ENCODE measurements at regions not wholly inside any gene's neighbourhood (a gene's known extent, or its start where the extent isn't known, plus 50 kb on each side); places are given as distances from the start of the nearest gene placed in this dataset.

- H2AK5ac ChIP-seq (ENCODE audit: low read depth, low read length): no peak overlapping the region
- H3K9ac ChIP-seq (replicated peaks in 1 of 4; ENCODE audit: extremely low read depth in 1 of 4, low read depth in 3 of 4, low read length in 3 of 4): no peak overlapping the region
- no peaks in the 10 kb centered on the region for H3K79me2 ChIP-seq (ENCODE audit: control insufficient read depth in 1 of 2, insufficient read depth in 2 of 2, low read length in 2 of 2)
- no peak overlapping the region for H3K18ac ChIP-seq (ENCODE audit: extremely low read depth, low read length)
- H2BK5ac ChIP-seq (ENCODE audit: low read depth, low read length): no peak overlapping the region
- no peak overlapping the region for H4K91ac ChIP-seq (replicated peaks; ENCODE audit: insufficient read length, low read length)
- H3K27me3 ChIP-seq (replicated peaks in 1 of 4; ENCODE audit: control insufficient read depth in 3 of 4, extremely low read depth in 1 of 4, insufficient read depth in 3 of 4, low read length in 3 of 4): no peaks in the 10 kb centered on the region
- H3K4me2 ChIP-seq (ENCODE audit: insufficient read depth in 1 of 2, low read depth in 2 of 2, low read length in 2 of 2): no peak overlapping the region
- POLR2A ChIA-PET (ENCODE audit: partially characterized antibody): no interaction called here
- WGBS, 2 experiments (ENCODE audit: extremely low coverage in 1 of 2, insufficient coverage in 1 of 2, insufficient read length in 1 of 2, insufficient replicate concordance in 2 of 2, low coverage in 1 of 2, low lambda C conversion rate in 2 of 2, missing lambda C conversion rate in 1 of 2): 82% methylated on average over 1 of the region's 1 CpG; no CpG with 5 or more reads in 1 of the 2 experiments
- no peak for DNase-seq (ENCODE audit: low read depth in 1 of 2, low spot score in 2 of 2)
- H3K4me3 ChIP-seq (ENCODE audit: extremely low read depth in 1 of 4, insufficient read depth in 2 of 4, low read depth in 3 of 4, low read length in 4 of 4): no peak overlapping the region
- H4K5ac ChIP-seq (ENCODE audit: insufficient read length, low read depth, low read length): no peak overlapping the region
- no peaks in the 10 kb centered on the region for H3K36me3 ChIP-seq (ENCODE audit: control insufficient read depth in 2 of 4, insufficient read depth in 4 of 4, low read length in 3 of 4)
- no peaks in the 10 kb centered on the region for H3K79me1 ChIP-seq (ENCODE audit: low read depth, low read length)
- no peaks in the 10 kb centered on the region for H3K9me3 ChIP-seq (ENCODE audit: insufficient read depth in 2 of 2, low read depth in 1 of 2, low read length in 1 of 2)
- H2BK15ac ChIP-seq (ENCODE audit: low read length): no peak overlapping the region
- CTCF ChIA-PET (ENCODE audit: partially characterized antibody): no interaction called here
- no peak overlapping the region for H2BK120ac ChIP-seq (replicated peaks; ENCODE audit: low read depth, low read length)
- no peak overlapping the region for H3K4ac ChIP-seq (replicated peaks; ENCODE audit: insufficient read length, low read depth, low read length)
- H4K8ac ChIP-seq (ENCODE audit: extremely low read depth, insufficient read depth, low read length): no peak overlapping the region
- H2AFZ ChIP-seq (ENCODE audit: low read length): no peak overlapping the region
- no peak overlapping the region for H3K27ac ChIP-seq (ENCODE audit: low read depth, low read length)
- no peak overlapping the region for H2BK20ac ChIP-seq (ENCODE audit: low read length)
- no peak overlapping the region for H3K56ac ChIP-seq (replicated peaks; ENCODE audit: insufficient read length, low read depth, low read length)
- no peak overlapping the region for H3K23ac ChIP-seq (ENCODE audit: insufficient read length)
- H3K14ac ChIP-seq (ENCODE audit: insufficient read length): no peak overlapping the region
- no peaks in the 10 kb centered on the region; the same call in 1 of the 2 replicates for H3K23me2 ChIP-seq (ENCODE audit: low read depth, low read length)
- no peak for TF ChIP-seq NRF1 (IDR thresholded peaks at IDR 0.05; ENCODE audit: low read depth, low read length)
- no peak for TF ChIP-seq BRCA1 (IDR thresholded peaks at IDR 0.05; ENCODE audit: low read depth, low read length)
- TF ChIP-seq BCL11A (IDR thresholded peaks at IDR 0.05; ENCODE audit: low read depth in 2 of 2, low read length in 2 of 2): no peak
- TF ChIP-seq, protein P1, sequence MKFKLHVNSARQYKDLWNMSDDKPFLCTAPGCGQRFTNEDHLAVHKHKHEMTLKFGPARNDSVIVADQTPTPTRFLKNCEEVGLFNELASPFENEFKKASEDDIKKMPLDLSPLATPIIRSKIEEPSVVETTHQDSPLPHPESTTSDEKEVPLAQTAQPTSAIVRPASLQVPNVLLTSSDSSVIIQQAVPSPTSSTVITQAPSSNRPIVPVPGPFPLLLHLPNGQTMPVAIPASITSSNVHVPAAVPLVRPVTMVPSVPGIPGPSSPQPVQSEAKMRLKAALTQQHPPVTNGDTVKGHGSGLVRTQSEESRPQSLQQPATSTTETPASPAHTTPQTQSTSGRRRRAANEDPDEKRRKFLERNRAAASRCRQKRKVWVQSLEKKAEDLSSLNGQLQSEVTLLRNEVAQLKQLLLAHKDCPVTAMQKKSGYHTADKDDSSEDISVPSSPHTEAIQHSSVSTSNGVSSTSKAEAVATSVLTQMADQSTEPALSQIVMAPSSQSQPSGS (IDR thresholded peaks at IDR 0.05; ENCODE audit: low read length): no peak
- no peaks in the 10 kb centered on the region for H4K20me1 ChIP-seq (replicated peaks in 1 of 2; ENCODE audit: control insufficient read depth in 1 of 2, insufficient read depth in 2 of 2, low read length in 2 of 2)
- H3K4me1 ChIP-seq (replicated peaks in 1 of 4; ENCODE audit: control insufficient read depth in 3 of 4, insufficient read depth in 4 of 4, low read length in 3 of 4): no peaks in the 10 kb centered on the region
- no peak overlapping the region for H2BK12ac ChIP-seq (ENCODE audit: low read depth, low read length)
- no peak for FAIRE-seq
Measured at GRCh38 chr5:13063088-13063487, 881.4 kb downstream of the DNAH5 start.

All from H1 (cell line).